OCI-LY7 (cell line): ENCODE measurements at regions not wholly inside any gene's neighbourhood (a gene's known extent, or its start where the extent isn't known, plus 50 kb on each side); places are given as distances from the start of the nearest gene placed in this dataset.

ENCODE experiments used
- CTCF ChIP-seq: fragments of 200-600 bp; sonication (generic); conservative IDR thresholded peaks from 2 replicates; pipeline ENCODE4 v1.5.1; 2014; ENCODE audit warnings: mild to moderate bottlenecking, antibody characterized with exemption, low read length, moderate library complexity, mixed read lengths
- EZH2phosphoT487 ChIP-seq: fragments of 200-600 bp; sonication (generic); IDR thresholded peaks from 2 replicates; pipeline ENCODE4 v1.6.1; 2018; ENCODE audit warnings: low read depth, borderline replicate concordance, mild to moderate bottlenecking, mixed run types, antibody characterized with exemption, low read length, moderate library complexity, mixed read lengths

DNA sequence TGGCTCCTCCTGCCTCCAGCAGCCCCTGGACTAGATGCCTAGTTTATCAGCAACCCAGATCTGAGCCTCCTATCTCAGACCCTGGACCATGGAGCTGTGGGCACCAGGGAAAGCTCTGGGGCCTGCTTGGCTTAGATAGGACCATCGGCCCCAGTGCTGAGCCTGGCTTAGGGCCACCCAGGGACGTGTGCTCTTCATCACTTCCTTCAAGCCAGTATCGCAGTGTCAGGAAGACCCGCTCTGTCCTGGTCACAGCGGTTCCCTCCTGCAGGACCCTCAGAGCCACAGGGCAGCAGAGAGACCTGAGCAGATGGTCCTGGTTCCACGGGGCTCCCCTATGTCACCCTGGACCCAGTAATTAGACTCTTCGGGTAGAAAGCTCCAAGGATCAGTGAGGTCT lies 105.7 kb upstream of the FAM20C start:
- no peak for TF ChIP-seq CTCF
- no peak for TF ChIP-seq EZH2phosphoT487
